Fibroblast of pulmonary artery (primary cell): ENCODE measurements at regions not wholly inside any gene's neighbourhood (a gene's known extent, or its start where the extent isn't known, plus 50 kb on each side); places are given as distances from the start of the nearest gene placed in this dataset.

Experiments
- DNase-seq: peaks from one replicate; pipeline ENCODE4 v3.0.0-alpha.2; 2010; ENCODE audit warnings: low read depth
- H3K4me3 ChIP-seq: replicated peaks from 2 replicates; pipeline ENCODE4 v1.5.1; 2011; ENCODE audit warnings: low read depth, mild to moderate bottlenecking, control low read depth, low read length, moderate library complexity
- CTCF ChIP-seq: IDR thresholded peaks from 2 replicates; pipeline ENCODE4 v1.5.1; 2011; ENCODE audit warnings: mild to moderate bottlenecking, control low read depth, low read length, inconsistent platforms; ENCODE audit errors: missing control alignments

GRCh38 chr3:24639481-24640329, 145.1 kb upstream of the THRB start:
- H3K4me3 ChIP-seq, result no peak overlapping the region
- no peak for DNase-seq
- no peak for TF ChIP-seq CTCF

GRCh38 chr3:24640330-24640877, 145.8 kb upstream of the THRB start:
- peak; percentile 62 for DNase-seq
- peak; percentile 47 for TF ChIP-seq CTCF
- no peak overlapping the region for H3K4me3 ChIP-seq

- H3K4me3 ChIP-seq, result no peak overlapping the region
- TF ChIP-seq CTCF, result no peak
- no peak for DNase-seq
Observed at GRCh38 chr3:24641628-24642027, 147.0 kb upstream of the THRB start.

- no peak for DNase-seq
Observed at GRCh38 chr3:24645047-24645446, 150.4 kb upstream of the THRB start.

GRCh38 chr3:24646790-24647189, 152.1 kb upstream of the THRB start:
- TF ChIP-seq CTCF, result no peak
- H3K4me3 ChIP-seq, result no peak overlapping the region

More at GRCh38 chr3:24645047-24645446, 150.4 kb upstream of the THRB start:
- H3K4me3 ChIP-seq, result no peak overlapping the region
- no peak for TF ChIP-seq CTCF

GRCh38 chr3:24648063-24648462, 153.4 kb upstream of the THRB start:
- DNase-seq, result no peak
- no peak for TF ChIP-seq CTCF
- no peak overlapping the region for H3K4me3 ChIP-seq

More at GRCh38 chr3:24646790-24647189, 152.1 kb upstream of the THRB start:
- DNase-seq, result no peak
